ENCODE measurements at regions not wholly inside any gene's neighbourhood (a gene's known extent, or its start where the extent isn't known, plus 50 kb on each side); places are given as distances from the start of the nearest gene placed in this dataset.

- DNase-seq (ENCODE audit: low spot score), result no peak
Measured at GRCh38 chr18:75586130-75586889, 158.8 kb upstream of the SMIM21 start.

- no peak for DNase-seq (ENCODE audit: low spot score)
Measured at GRCh38 chr18:75582940-75583339, 155.4 kb upstream of the SMIM21 start.

GRCh38 chr18:75582406-75582821 is 154.9 kb upstream of the SMIM21 start:
- DNase-seq (ENCODE audit: low spot score), result no peak

GRCh38 chr18:75581336-75582131 is 154.0 kb upstream of the SMIM21 start:
- no peak for DNase-seq (ENCODE audit: low spot score)

- no peak for DNase-seq (ENCODE audit: low spot score)
Measured at GRCh38 chr18:75574187-75574586, 146.7 kb upstream of the SMIM21 start.

GRCh38 chr18:75563150-75563549 is 135.6 kb upstream of the SMIM21 start:
- DNase-seq (ENCODE audit: low spot score), result no peak

GRCh38 chr18:75562216-75562615 is 134.7 kb upstream of the SMIM21 start:
- DNase-seq (ENCODE audit: low spot score), result no peak

- DNase-seq (ENCODE audit: low spot score), result no peak
Measured at GRCh38 chr18:75558790-75559189, 131.3 kb upstream of the SMIM21 start.

- DNase-seq (ENCODE audit: low spot score), result no peak
Measured at GRCh38 chr18:75556841-75557240, 129.3 kb upstream of the SMIM21 start.

GRCh38 chr18:75554644-75555185 is 127.2 kb upstream of the SMIM21 start:
- DNase-seq (ENCODE audit: low spot score), result no peak

- no peak for DNase-seq (ENCODE audit: low spot score)
Measured at GRCh38 chr18:75554176-75554575, 126.7 kb upstream of the SMIM21 start.

- no peak for DNase-seq (ENCODE audit: low spot score)
Measured at GRCh38 chr18:75553021-75553420, 125.5 kb upstream of the SMIM21 start.

- no peak for DNase-seq (ENCODE audit: low spot score)
Measured at GRCh38 chr18:75551071-75551470, 123.6 kb upstream of the SMIM21 start.

- no peak for DNase-seq (ENCODE audit: low spot score)
Measured at GRCh38 chr18:75548353-75548905, 120.9 kb upstream of the SMIM21 start.

- DNase-seq (ENCODE audit: low spot score), result no peak
Measured at GRCh38 chr18:75546964-75547363, 119.5 kb upstream of the SMIM21 start.

GRCh38 chr18:75545189-75545588 is 117.7 kb upstream of the SMIM21 start:
- DNase-seq (ENCODE audit: low spot score), result no peak

GRCh38 chr18:75544496-75544895 is 117.0 kb upstream of the SMIM21 start:
- DNase-seq (ENCODE audit: low spot score), result no peak

GRCh38 chr18:75544051-75544481 is 116.6 kb upstream of the SMIM21 start:
- no peak for DNase-seq (ENCODE audit: low spot score)

- DNase-seq (ENCODE audit: low spot score), result no peak
Measured at GRCh38 chr18:75538727-75539126, 111.2 kb upstream of the SMIM21 start.

- DNase-seq (ENCODE audit: low spot score), result no peak
Measured at GRCh38 chr18:75533950-75534349, 106.4 kb upstream of the SMIM21 start.

- no peak for DNase-seq (ENCODE audit: low spot score)
Measured at GRCh38 chr18:75533209-75533608, 105.7 kb upstream of the SMIM21 start.

- DNase-seq (ENCODE audit: low spot score), result no peak
Measured at GRCh38 chr18:75531851-75532459, 104.5 kb upstream of the SMIM21 start.

Data from hepatic stellate cell (primary cell).